DOHH2 (cell line): ENCODE measurements at regions not wholly inside any gene's neighbourhood (a gene's known extent, or its start where the extent isn't known, plus 50 kb on each side); places are given as distances from the start of the nearest gene placed in this dataset.

Experiments used
- H3F3A ChIP-seq: fragments of 200-600 bp; sonication (generic), shearing (Covaris generic); 2 replicates; pipeline ENCODE4 v1.6.0; 2016; ENCODE audit warnings: antibody characterized with exemption, mild to moderate bottlenecking; ENCODE audit not compliant: control insufficient read depth, insufficient read depth
- H3K27ac ChIP-seq: fragments of 200-600 bp; sonication (generic); 2 replicates; pipeline ENCODE4 v1.5.1; 2014; ENCODE audit warnings: low read depth, mild to moderate bottlenecking, low read length, moderate library complexity
- H3K27me3 ChIP-seq: fragments of 200-600 bp; sonication (generic); 2 replicates; pipeline ENCODE4 v1.6.1; 2014; ENCODE audit warnings: mild to moderate bottlenecking, low read length, mixed read lengths; ENCODE audit not compliant: control insufficient read depth
- H3K36me3 ChIP-seq: fragments of 200-600 bp; sonication (generic); 2 replicates; pipeline ENCODE4 v1.6.1; 2014; ENCODE audit warnings: mild to moderate bottlenecking, low read length, moderate library complexity, mixed read lengths; ENCODE audit not compliant: control insufficient read depth
- H3K4me1 ChIP-seq: fragments of 200-600 bp; sonication (generic); 2 replicates; pipeline ENCODE4 v1.6.1; 2014; ENCODE audit warnings: mild to moderate bottlenecking, low read length, mixed read lengths; ENCODE audit not compliant: control insufficient read depth
- H3K4me2 ChIP-seq: fragments of 200-600 bp; sonication (generic); 2 replicates; pipeline ENCODE4 v1.6.0; 2014; ENCODE audit warnings: mild to moderate bottlenecking, low read length, moderate library complexity
- H3K4me3 ChIP-seq: fragments of 200-600 bp; sonication (generic); 2 replicates; pipeline ENCODE4 v1.5.1; 2014; ENCODE audit warnings: mild to moderate bottlenecking, low read length, mixed read lengths
- H3K79me2 ChIP-seq: fragments of 200-600 bp; sonication (generic); 2 replicates; pipeline ENCODE4 v1.6.1; 2014; ENCODE audit warnings: mild to moderate bottlenecking, low read length, mixed read lengths; ENCODE audit not compliant: control insufficient read depth
- H3K9me2 ChIP-seq: fragments of 200-600 bp; sonication (generic); replicated peaks from 2 replicates; pipeline ENCODE4 v1.6.1; 2014; ENCODE audit warnings: mild to moderate bottlenecking, low read length, mixed read lengths; ENCODE audit not compliant: control insufficient read depth
- H3K9me3 ChIP-seq: fragments of 200-600 bp; sonication (generic); 2 replicates; pipeline ENCODE4 v1.6.1; 2014; ENCODE audit warnings: antibody characterized with exemption, low read length, mixed read lengths; ENCODE audit not compliant: control insufficient read depth, insufficient read depth
- H4K20me1 ChIP-seq: fragments of 200-600 bp; sonication (generic); 2 replicates; pipeline ENCODE4 v1.6.0; 2014; ENCODE audit warnings: low read depth, mild to moderate bottlenecking, antibody characterized with exemption, low read length, moderate library complexity; ENCODE audit not compliant: control insufficient read depth, insufficient read depth
- CTCF ChIP-seq: fragments of 200-600 bp; sonication (generic); IDR thresholded peaks from one replicate; pipeline ENCODE4 v1.5.1; 2014; ENCODE audit warnings: antibody characterized with exemption, mild to moderate bottlenecking, low read depth, low read length; ENCODE audit not compliant: poor library complexity, severe bottlenecking
- EZH2phosphoT487 ChIP-seq: fragments of 200-600 bp; sonication (generic); IDR thresholded peaks from 2 replicates; pipeline ENCODE4 v1.6.1; 2017; ENCODE audit warnings: borderline replicate concordance, mild to moderate bottlenecking, antibody characterized with exemption, low read length, moderate library complexity, mixed read lengths

GRCh38 chr10:83869898-83870297 lies 269.4 kb upstream of the GHITM start:
- Histone ChIP-seq H3K9me3 (no peaks in the 10 kb centered on the region), H3F3A (no peaks in the 10 kb centered on the region), H3K36me3 (no peaks in the 10 kb centered on the region), H3K9me2 (no peaks in the 10 kb centered on the region), H4K20me1 (no peaks in the 10 kb centered on the region), H3K27me3 (no peaks in the 10 kb centered on the region), H3K27ac (no peak overlapping the region), H3K79me2 (no peaks in the 10 kb centered on the region), H3K4me2 (no peak overlapping the region), H3K4me3 (no peak overlapping the region), H3K4me1 (no peaks in the 10 kb centered on the region)
- TF ChIP-seq CTCF (no peak), EZH2phosphoT487 (no peak)

GRCh38 chr10:83871187-83872081 lies 267.9 kb upstream of the GHITM start:
- H3K4me3 ChIP-seq, result no peak overlapping the region
- no peaks in the 10 kb centered on the region for H3F3A ChIP-seq
- TF ChIP-seq EZH2phosphoT487, result no peak
- peak; percentile 95 for TF ChIP-seq CTCF
- H3K27ac ChIP-seq, result no peak overlapping the region
- no peaks in the 10 kb centered on the region for H3K27me3 ChIP-seq
- no peaks in the 10 kb centered on the region for H3K9me3 ChIP-seq
- H3K4me1 ChIP-seq, result no peaks in the 10 kb centered on the region
- no peaks in the 10 kb centered on the region for H3K79me2 ChIP-seq
- no peaks in the 10 kb centered on the region for H3K9me2 ChIP-seq
- H3K4me2 ChIP-seq, result no peak overlapping the region
- no peaks in the 10 kb centered on the region for H4K20me1 ChIP-seq
- H3K36me3 ChIP-seq, result no peaks in the 10 kb centered on the region

DNA sequence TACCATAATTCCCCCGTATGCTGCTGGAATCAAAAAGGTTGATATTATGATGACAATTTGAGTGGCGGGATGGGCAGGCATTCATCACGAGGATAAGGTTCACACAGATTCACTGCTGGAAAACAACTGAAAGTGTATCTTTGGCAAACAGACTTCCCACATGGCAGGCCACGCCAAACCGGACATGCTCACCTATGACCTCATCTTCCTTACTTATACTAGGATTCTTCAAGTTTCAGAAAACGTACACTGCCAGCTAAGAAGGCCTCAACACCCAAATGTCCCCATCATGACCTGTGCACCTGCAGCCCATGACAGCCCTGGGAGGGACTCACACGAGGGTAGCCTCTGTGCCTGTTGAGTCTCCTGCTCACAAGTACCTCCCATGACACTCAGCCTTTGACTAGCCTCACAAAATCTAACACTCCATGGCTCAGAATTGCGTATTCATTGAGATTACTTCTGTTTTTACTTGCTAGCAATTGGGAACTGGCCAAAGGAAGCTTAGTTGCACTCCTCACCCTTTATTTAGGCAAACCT lies 259.0 kb upstream of the GHITM start:
- Histone ChIP-seq H3K27me3 (no peaks in the 10 kb centered on the region), H3K36me3 (no peaks in the 10 kb centered on the region), H3K9me2 (no peaks in the 10 kb centered on the region), H3F3A (no peaks in the 10 kb centered on the region), H3K27ac (no peak overlapping the region), H3K4me3 (no peak overlapping the region), H4K20me1 (no peaks in the 10 kb centered on the region), H3K9me3 (no peaks in the 10 kb centered on the region), H3K4me2 (no peak overlapping the region), H3K79me2 (no peaks in the 10 kb centered on the region), H3K4me1 (no peaks in the 10 kb centered on the region)
- TF ChIP-seq EZH2phosphoT487 (no peak), CTCF (no peak)
